A549 (cell line): ENCODE measurements at regions not wholly inside any gene's neighbourhood (a gene's known extent, or its start where the extent isn't known, plus 50 kb on each side); places are given as distances from the start of the nearest gene placed in this dataset.

Source experiments
- ATAC-seq, 2 experiments: fragments of 200-7000 bp in 1 of 2; fragments of >200 bp in 1 of 2; cut with Nextera tagmentation in 1 of 2; cut with Tn5 transposase in 1 of 2; 3 replicates each; pipeline versions ENCODE4 v1.8.0 to v1.9.1; 2018 to 2020; ENCODE audit warnings: mild to moderate bottlenecking in 1 of 2, moderate library complexity in 1 of 2
- CTCF ChIA-PET: fragments of 300-600 bp; sonication (Branson Sonifier 250); formaldehyde crosslinking; extraction: SDS; loops from one replicate; lab custom pipeline; 2021; ENCODE audit warnings: antibody characterized with exemption, inconsistent platforms; lab: Yijun Ruan, JAX
- POLR2A ChIA-PET: fragments of 350-600 bp; formaldehyde crosslinking; extraction: SDS; loops from one replicate; lab custom pipeline; 2021; ENCODE audit warnings: antibody characterized with exemption, inconsistent platforms; lab: Yijun Ruan, JAX
- DNase-seq, 2 experiments: peaks; one replicate each; pipeline versions ENCODE4 v3.0.0 to v3.0.0-alpha.2; 2011 to 2016; ENCODE audit warnings: low read depth in 1 of 2, low spot score in 1 of 2
- FAIRE-seq: peaks from 2 replicates; lab custom pipeline; 2011; peaks lifted over from hg19 to GRCh38; lab: Jason Lieb, UNC
- H3K27ac ChIP-seq, 2 experiments: fragments of >200 bp; sonication (Bioruptor Twin); formaldehyde crosslinking; 3 replicates each; pipeline ENCODE4 v1.5.1; 2016 to 2017
- H3K4me1 ChIP-seq: fragments of >200 bp; sonication (Bioruptor Twin); formaldehyde crosslinking; 3 replicates; pipeline ENCODE4 v1.6.1; 2016
- H3K4me2 ChIP-seq: fragments of >200 bp; sonication (Bioruptor Twin); formaldehyde crosslinking; 3 replicates; pipeline ENCODE4 v1.6.1; 2016
- H3K4me3 ChIP-seq: fragments of >200 bp; sonication (Bioruptor Twin); formaldehyde crosslinking; 3 replicates; pipeline ENCODE4 v1.5.1; 2016
- H3K9me3 ChIP-seq: fragments of >200 bp; sonication (Bioruptor Twin); formaldehyde crosslinking; 3 replicates; pipeline ENCODE4 v1.6.1; 2016
- CBX8 ChIP-seq: fragments of 200-600 bp; sonication (generic); IDR thresholded peaks from 2 replicates; pipeline ENCODE4 v1.6.1; 2016
- CHD2 ChIP-seq: fragments of 150-350 bp; IDR thresholded peaks from 2 replicates; pipeline ENCODE4 v1.6.1; 2014; ENCODE audit warnings: low read length; ENCODE audit not compliant: partially characterized antibody
- CTCF ChIP-seq: fragments of >200 bp; sonication (Bioruptor Twin); formaldehyde crosslinking; IDR thresholded peaks from 3 replicates; pipeline ENCODE4 v1.5.1; 2016
- EP300 ChIP-seq, 2 experiments: fragments of >200 bp; sonication (Bioruptor Twin); formaldehyde crosslinking; IDR thresholded peaks; 2 replicates in 1 of 2; 3 replicates in 1 of 2; pipeline ENCODE4 v1.6.1; 2016 to 2017
- FOSB ChIP-seq: fragments of 250-450 bp; sonication (Bioruptor Pico); IDR thresholded peaks from 2 replicates; pipeline ENCODE4 v1.5.0; 2020; ENCODE audit warnings: mild to moderate bottlenecking, moderate library complexity
- FOXS1 ChIP-seq: fragments of 250-450 bp; sonication (Bioruptor Pico); IDR thresholded peaks from 2 replicates; pipeline ENCODE4 v1.5.0; 2020; ENCODE audit warnings: mild to moderate bottlenecking, moderate library complexity
- GATA3 ChIP-seq: IDR thresholded peaks from 2 replicates; pipeline ENCODE4 v1.6.1; 2012; ENCODE audit warnings: borderline replicate concordance
- HEYL ChIP-seq: fragments of 250-450 bp; sonication (Bioruptor Pico); IDR thresholded peaks from 2 replicates; pipeline ENCODE4 v1.8.0; 2021; ENCODE audit warnings: mild to moderate bottlenecking, moderate library complexity
- HOXA7 ChIP-seq: fragments of 250-450 bp; sonication (Bioruptor Pico); IDR thresholded peaks from 2 replicates; pipeline ENCODE4 v1.5.0; 2020; ENCODE audit warnings: mild to moderate bottlenecking, moderate library complexity
- HOXB13 ChIP-seq: fragments of 250-450 bp; sonication (Bioruptor Pico); IDR thresholded peaks from 2 replicates; pipeline ENCODE4 v1.5.0; 2020; ENCODE audit warnings: low read depth, mild to moderate bottlenecking, moderate library complexity
- HOXB5 ChIP-seq: fragments of 250-450 bp; sonication (Bioruptor Pico); IDR thresholded peaks from 2 replicates; pipeline ENCODE4 v1.5.0; 2020; ENCODE audit warnings: mild to moderate bottlenecking, moderate library complexity
- JUNB ChIP-seq: fragments of >200 bp; sonication (Bioruptor Twin); formaldehyde crosslinking; IDR thresholded peaks from 2 replicates; pipeline ENCODE4 v1.6.1; 2016
- KDM1A ChIP-seq: fragments of 200-600 bp; sonication (generic); IDR thresholded peaks from 2 replicates; pipeline ENCODE4 v1.6.1; 2016; ENCODE audit warnings: low read depth, mild to moderate bottlenecking
- MAZ ChIP-seq: fragments of 150-350 bp; IDR thresholded peaks from 2 replicates; pipeline ENCODE4 v1.6.1; 2014; ENCODE audit warnings: antibody characterized with exemption, low read depth, low read length, borderline replicate concordance
- POLR2A ChIP-seq: IDR thresholded peaks from 2 replicates; pipeline ENCODE4 v1.6.1; 2012; ENCODE audit warnings: mild to moderate bottlenecking, low read length
- SMC3 ChIP-seq: fragments of >200 bp; sonication (Bioruptor Twin); formaldehyde crosslinking; IDR thresholded peaks from 3 replicates; pipeline ENCODE4 v1.6.1; 2018; ENCODE audit warnings: inconsistent platforms
- TFCP2L1 ChIP-seq: fragments of 250-450 bp; sonication (Bioruptor Pico); IDR thresholded peaks from 2 replicates; pipeline ENCODE4 v1.5.0; 2021; ENCODE audit warnings: mild to moderate bottlenecking
- USF2 ChIP-seq: fragments of 450-650 bp; IDR thresholded peaks from 2 replicates; pipeline ENCODE4 v1.6.1; 2014; ENCODE audit warnings: antibody characterized with exemption
- WGBS: methylation state at CpG from one replicate; pipeline ENCODE4 v1.1.6; 2017; ENCODE audit errors: missing lambda C conversion rate; 5-methylcytosine and 5-hydroxymethylcytosine counted together
- TF ChIP-seq, protein P1 (sequence below): fragments of 250-450 bp; sonication (Bioruptor Pico); IDR thresholded peaks from 2 replicates; pipeline ENCODE4 v1.5.0; 2020; ENCODE audit warnings: low read depth, mild to moderate bottlenecking, moderate library complexity
- TF ChIP-seq, protein P2 (sequence below): IDR thresholded peaks from 2 replicates; pipeline ENCODE4 v1.6.1; 2012; ENCODE audit warnings: low read depth, borderline replicate concordance
- TF ChIP-seq, protein P3 (sequence below): fragments of >200 bp; sonication (Bioruptor Twin); formaldehyde crosslinking; IDR thresholded peaks from 2 replicates; pipeline ENCODE4 v1.6.1; 2016

DNA sequence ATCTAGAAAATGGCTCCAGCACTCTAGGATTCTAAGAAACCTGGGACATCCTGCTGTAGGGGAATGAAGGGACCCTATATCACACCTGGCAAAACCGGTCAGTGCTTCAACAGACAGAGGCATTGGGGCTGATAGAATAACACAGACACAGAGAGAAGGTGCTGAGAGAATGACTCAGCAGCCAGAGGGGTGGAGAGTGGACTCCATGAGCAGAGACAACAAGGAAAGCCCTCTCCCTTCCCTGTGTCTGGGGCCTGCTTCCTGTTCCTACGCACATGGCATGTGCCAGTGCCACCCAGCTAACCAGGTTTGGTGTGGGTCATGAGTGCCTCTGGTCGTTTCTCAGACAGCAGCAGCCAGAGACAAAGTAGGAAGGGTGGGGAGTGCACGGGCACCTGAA is 140.3 kb downstream of the CCT6B start:
- FAIRE-seq, result no peak
- CTCF ChIA-PET, result no interaction called here
- TF ChIP-seq SMC3 (no peak), EP300 (IDR thresholded peaks at IDR 0.05) (no peak), CBX8 (no peak), USF2 (no peak)
- TF ChIP-seq, protein P1, sequence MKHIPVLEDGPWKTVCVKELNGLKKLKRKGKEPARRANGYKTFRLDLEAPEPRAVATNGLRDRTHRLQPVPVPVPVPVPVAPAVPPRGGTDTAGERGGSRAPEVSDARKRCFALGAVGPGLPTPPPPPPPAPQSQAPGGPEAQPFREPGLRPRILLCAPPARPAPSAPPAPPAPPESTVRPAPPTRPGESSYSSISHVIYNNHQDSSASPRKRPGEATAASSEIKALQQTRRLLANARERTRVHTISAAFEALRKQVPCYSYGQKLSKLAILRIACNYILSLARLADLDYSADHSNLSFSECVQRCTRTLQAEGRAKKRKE (CRISPR knock-in tag), result no peak
- WGBS, result 55% methylated on average over 4 of the region's 4 CpGs
- Histone ChIP-seq H3K4me3 (no peak overlapping the region), H3K27ac (peak overlapping the region in 1 of 2 experiments; percentile 58; a peak in 3 of 6 replicates), H3K4me1 (peaks cover 1% of the 10 kb centered on the region; the same call in 1 of the 3 replicates), H3K9me3 (no peaks in the 10 kb centered on the region), H3K4me2 (no peak overlapping the region)
- DNase-seq, result peak in 1 of 2 experiments; percentile 29
- POLR2A ChIA-PET, result no interaction called here
- ATAC-seq, result peak; percentile 33 to 43; a peak in 2 of 6 replicates

- H3K27ac ChIP-seq, result peak overlapping the region in 1 of 2 experiments; percentile 58; a peak in 1 of 6 replicates
- ChIA-PET POLR2A (no interaction called here), CTCF (no interaction called here)
- H3K4me2 ChIP-seq, result no peak overlapping the region
- no peak overlapping the region for H3K4me3 ChIP-seq
- no peaks in the 10 kb centered on the region for H3K9me3 ChIP-seq
- ATAC-seq, result no peak
- WGBS, result 79% methylated on average over 8 of the region's 8 CpGs
- H3K4me1 ChIP-seq, result no peaks in the 10 kb centered on the region
- no peak for TF ChIP-seq POLR2A
- TF ChIP-seq, protein P2, sequence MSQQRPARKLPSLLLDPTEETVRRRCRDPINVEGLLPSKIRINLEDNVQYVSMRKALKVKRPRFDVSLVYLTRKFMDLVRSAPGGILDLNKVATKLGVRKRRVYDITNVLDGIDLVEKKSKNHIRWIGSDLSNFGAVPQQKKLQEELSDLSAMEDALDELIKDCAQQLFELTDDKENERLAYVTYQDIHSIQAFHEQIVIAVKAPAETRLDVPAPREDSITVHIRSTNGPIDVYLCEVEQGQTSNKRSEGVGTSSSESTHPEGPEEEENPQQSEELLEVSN, result no peak
- no peak for TF ChIP-seq CHD2
- TF ChIP-seq HOXA7 (CRISPR knock-in tag), result no peak
- no peak for TF ChIP-seq MAZ
- no peak for TF ChIP-seq USF2
- TF ChIP-seq TFCP2L1 (CRISPR knock-in tag), result no peak
- TF ChIP-seq, protein P3, sequence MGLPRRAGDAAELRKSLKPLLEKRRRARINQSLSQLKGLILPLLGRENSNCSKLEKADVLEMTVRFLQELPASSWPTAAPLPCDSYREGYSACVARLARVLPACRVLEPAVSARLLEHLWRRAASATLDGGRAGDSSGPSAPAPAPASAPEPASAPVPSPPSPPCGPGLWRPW, result no peak
- no peak for TF ChIP-seq HOXB5 (CRISPR knock-in tag)
- TF ChIP-seq HOXB13, result no peak
- no peak for TF ChIP-seq HEYL (CRISPR knock-in tag)
- TF ChIP-seq CTCF, result no peak
- TF ChIP-seq FOXS1, result no peak
- TF ChIP-seq KDM1A, result no peak
- no peak for TF ChIP-seq FOSB
- TF ChIP-seq JUNB, result no peak
- no peak for TF ChIP-seq GATA3
- no peak for FAIRE-seq
- no peak for DNase-seq
These were observed 140.9 kb downstream of the CCT6B start for GRCh38 chr17:34820248-34820801.
